ENCODE measurements at regions not wholly inside any gene's neighbourhood (a gene's known extent, or its start where the extent isn't known, plus 50 kb on each side); places are given as distances from the start of the nearest gene placed in this dataset.
A peak's percentile ranks its signal among the peaks of the same experiment; 100 is the strongest.
"Not testable (repeated sequence)": the region's sequence is repeated elsewhere in the genome, so short reads cannot be mapped to it uniquely, and the experiment has no call there.

- peak; percentile 42 for DNase-seq (ENCODE audit: low read depth)
Measured at GRCh38 chr2:75324861-75325284, 125.6 kb upstream of the TACR1 start.

- DNase-seq (ENCODE audit: low read depth): peak; percentile 46
Measured at GRCh38 chr2:75324141-75324540, 124.8 kb upstream of the TACR1 start.

- no peak for DNase-seq (ENCODE audit: low read depth)
Measured at GRCh38 chr2:75321599-75321922, 122.2 kb upstream of the TACR1 start.

- DNase-seq (ENCODE audit: low read depth): peak; percentile 73
Measured at GRCh38 chr2:75320898-75321598, 121.7 kb upstream of the TACR1 start.

GRCh38 chr2:75319951-75320350 is 120.6 kb upstream of the TACR1 start:
- DNase-seq (ENCODE audit: low read depth): no peak

- DNase-seq (ENCODE audit: low read depth): no peak
Measured at GRCh38 chr2:75317802-75318201, 118.5 kb upstream of the TACR1 start.

- DNase-seq (ENCODE audit: low read depth): peak; percentile 32
Measured at GRCh38 chr2:75317316-75317715, 118.0 kb upstream of the TACR1 start.

- DNase-seq (ENCODE audit: low read depth): no peak
Measured at GRCh38 chr2:75315436-75315835, 116.1 kb upstream of the TACR1 start.

GRCh38 chr2:75311993-75312392 is 112.7 kb upstream of the TACR1 start:
- no peak for DNase-seq (ENCODE audit: low read depth)

- no peak for DNase-seq (ENCODE audit: low read depth)
Measured at GRCh38 chr2:75311521-75311920, 112.2 kb upstream of the TACR1 start.

GRCh38 chr2:75310876-75311275 is 111.6 kb upstream of the TACR1 start:
- DNase-seq (ENCODE audit: low read depth): peak; percentile 64

GRCh38 chr2:75309596-75310463 is 110.5 kb upstream of the TACR1 start:
- peak; percentile 73 for DNase-seq (ENCODE audit: low read depth)

GRCh38 chr2:75303227-75303626 is 103.9 kb upstream of the TACR1 start:
- DNase-seq (ENCODE audit: low read depth): no peak

- DNase-seq (ENCODE audit: low read depth): no peak
Measured at GRCh38 chr2:75294362-75294761, 95.0 kb upstream of the TACR1 start.

- DNase-seq (ENCODE audit: low read depth): peak; percentile 79
Measured at GRCh38 chr2:75292826-75293225, 93.5 kb upstream of the TACR1 start.

- peak; percentile 58 for DNase-seq (ENCODE audit: low read depth)
Measured at GRCh38 chr2:75290600-75291150, 91.4 kb upstream of the TACR1 start.

GRCh38 chr2:75289771-75290170 is 90.5 kb upstream of the TACR1 start:
- peak; percentile 61 for DNase-seq (ENCODE audit: low read depth)

- DNase-seq (ENCODE audit: low read depth): not testable (repeated sequence)
Measured at GRCh38 chr2:75289178-75289577, 89.9 kb upstream of the TACR1 start.

- no peak for DNase-seq (ENCODE audit: low read depth)
Measured at GRCh38 chr2:75288760-75289159, 89.4 kb upstream of the TACR1 start.

- DNase-seq (ENCODE audit: low read depth): no peak
Measured at GRCh38 chr2:75287624-75288316, 88.5 kb upstream of the TACR1 start.

GRCh38 chr2:75284345-75284744 is 85.0 kb upstream of the TACR1 start:
- DNase-seq (ENCODE audit: low read depth): no peak

- no peak for DNase-seq (ENCODE audit: low read depth)
Measured at GRCh38 chr2:75278821-75279379, 79.6 kb upstream of the TACR1 start.
